K562 (cell line): ENCODE measurements at regions not wholly inside any gene's neighbourhood (a gene's known extent, or its start where the extent isn't known, plus 50 kb on each side); places are given as distances from the start of the nearest gene placed in this dataset.

Experiments
- ARNT ChIP-seq, 2 experiments: fragments of 450-650 bp; IDR thresholded peaks; 2 replicates each; pipeline ENCODE4 v1.6.1; 2016; ENCODE audit warnings: mild to moderate bottlenecking in 1 of 2
- CBX3 ChIP-seq, 2 experiments: IDR thresholded peaks; 1 replicate in 1 of 2; 2 replicates in 1 of 2; pipeline ENCODE4 v1.6.1; 2012; ENCODE audit warnings: inconsistent platforms in 2 of 2, low read length in 2 of 2, borderline replicate concordance in 1 of 2, control low read depth in 1 of 2
- HDAC3 ChIP-seq: fragments of 450-650 bp; IDR thresholded peaks from 2 replicates; pipeline ENCODE4 v1.6.1; 2018; ENCODE audit warnings: borderline replicate concordance, mild to moderate bottlenecking, moderate library complexity; ENCODE audit not compliant: partially characterized antibody
- HOMEZ ChIP-seq: fragments of 250-450 bp; sonication (Bioruptor Pico); IDR thresholded peaks from 2 replicates; pipeline ENCODE4 v1.4.0; 2020; ENCODE audit warnings: mild to moderate bottlenecking, moderate library complexity
- IRF2 ChIP-seq: sonication (generic); formaldehyde crosslinking; IDR thresholded peaks from 2 replicates; pipeline ENCODE4 v1.8.1; 2022; ENCODE audit warnings: mild to moderate bottlenecking, missing genetic modification reagents
- KDM2B ChIP-seq: fragments of 250-450 bp; sonication (Bioruptor Pico); IDR thresholded peaks from 2 replicates; pipeline ENCODE4 v1.8.0; 2021; ENCODE audit warnings: mild to moderate bottlenecking, moderate library complexity
- LCOR ChIP-seq: sonication (generic); formaldehyde crosslinking; IDR thresholded peaks from 2 replicates; pipeline ENCODE4 v1.8.0; 2022; ENCODE audit warnings: mild to moderate bottlenecking, missing genetic modification reagents
- MNT ChIP-seq, 2 experiments: fragments of 450-650 bp; conservative IDR thresholded peaks; 2 replicates each; pipeline ENCODE4 v1.6.1; 2017; ENCODE audit warnings: mild to moderate bottlenecking in 2 of 2, moderate library complexity in 2 of 2
- NFYB ChIP-seq: IDR thresholded peaks from 2 replicates; pipeline ENCODE4 v1.6.1; 2011; ENCODE audit warnings: mild to moderate bottlenecking, moderate library complexity; ENCODE audit not compliant: insufficient read length; ENCODE audit errors: extremely low read depth
- PCBP2 ChIP-seq: fragments of 200-400 bp; formaldehyde crosslinking; IDR thresholded peaks from 2 replicates; pipeline ENCODE4 v1.6.1; 2018; ENCODE audit warnings: low read length, low read depth, mild to moderate bottlenecking, moderate library complexity; ENCODE audit not compliant: poor library complexity, severe bottlenecking
- POLR2H ChIP-seq: IDR thresholded peaks from 2 replicates; pipeline ENCODE4 v1.6.1; 2016; ENCODE audit warnings: missing genetic modification characterization, low read depth, mild to moderate bottlenecking, control low read depth, missing compliant biosample characterization, moderate library complexity
- RAD21 ChIP-seq, 2 experiments: fragments of 250-450 bp in 1 of 2; fragments of 450-650 bp in 1 of 2; sonication (Bioruptor Pico) in 1 of 2; formaldehyde crosslinking in 1 of 2; IDR thresholded peaks in 1 of 2; conservative IDR thresholded peaks in 1 of 2; 2 replicates each; pipeline versions ENCODE4 v1.4.0 to v1.8.0; 2020 to 2022; ENCODE audit warnings: mild to moderate bottlenecking in 2 of 2, moderate library complexity in 1 of 2
- SMAD4 ChIP-seq: fragments of 250-450 bp; sonication (Bioruptor Pico); conservative IDR thresholded peaks from 2 replicates; pipeline ENCODE4 v1.8.0; 2021; ENCODE audit warnings: inconsistent platforms, mild to moderate bottlenecking, moderate library complexity
- THAP12 ChIP-seq: fragments of 250-450 bp; sonication (Bioruptor Pico); IDR thresholded peaks from 2 replicates; pipeline ENCODE4 v1.9.0; 2021; ENCODE audit warnings: mild to moderate bottlenecking, inconsistent platforms
- ZMIZ1 ChIP-seq, 2 experiments: fragments of 150-350 bp in 1 of 2; IDR thresholded peaks; 2 replicates each; pipeline ENCODE4 v1.6.1; 2012 to 2016; ENCODE audit warnings: low read depth in 2 of 2, low read length in 2 of 2, mild to moderate bottlenecking in 1 of 2, moderate library complexity in 1 of 2
- ZNF175 ChIP-seq: fragments of 200-800 bp; sonication (Bioruptor generic); IDR thresholded peaks from 2 replicates; pipeline ENCODE4 v1.6.1; 2016; ENCODE audit warnings: low read depth, mild to moderate bottlenecking, missing genetic modification characterization, missing compliant biosample characterization
- ZNF316 ChIP-seq: fragments of 450-650 bp; IDR thresholded peaks from 2 replicates; pipeline ENCODE4 v1.6.1; 2016

- TF ChIP-seq THAP12 (CRISPR knock-in tag) = no peak
- TF ChIP-seq RAD21 (CRISPR knock-in tag; conservative IDR thresholded peaks at IDR 0.05 in 1 of 2, IDR thresholded peaks at IDR 0.05 in 1 of 2) = peak; percentile 23 to 58
- no peak for TF ChIP-seq HOMEZ (CRISPR knock-in tag)
- peak; percentile 51; the same call in 1 of the 2 replicates for TF ChIP-seq ZNF175 (CRISPR knock-in tag)
- TF ChIP-seq SMAD4 (CRISPR knock-in tag) = peak; percentile 60; the same call in 1 of the 2 replicates
- TF ChIP-seq ZNF316 = no peak
- no peak for TF ChIP-seq LCOR (CRISPR knock-in tag)
- TF ChIP-seq KDM2B (CRISPR knock-in tag) = no peak
- TF ChIP-seq HDAC3 = peak; percentile 40
- 0 out of 4 replicates have a peak, but pooled peaks of 1 of the 2 experiments have one; percentile 15 for TF ChIP-seq ZMIZ1 (IDR thresholded peaks at IDR 0.05; ENCODE audit: low read depth in 2 of 2, low read length in 2 of 2)
- TF ChIP-seq POLR2H (tag) = no peak
- TF ChIP-seq CBX3 (IDR thresholded peaks at IDR 0.05; ENCODE audit: borderline replicate concordance in 1 of 2, low read length in 2 of 2) = no peak
- TF ChIP-seq IRF2 (CRISPR knock-in tag) = no peak
- peak in 1 of 2 experiments; percentile 41; a peak in 1 of 4 replicates for TF ChIP-seq ARNT (IDR thresholded peaks at IDR 0.05)
- no peak for TF ChIP-seq PCBP2
- no peak for TF ChIP-seq MNT (conservative IDR thresholded peaks at IDR 0.05)
- no peak for TF ChIP-seq NFYB
Measured at GRCh38 chr6:88301888-88302768, 136.0 kb upstream of the CNR1 start (continued).
